A549 (cell line): ENCODE measurements at regions not wholly inside any gene's neighbourhood (a gene's known extent, or its start where the extent isn't known, plus 50 kb on each side); places are given as distances from the start of the nearest gene placed in this dataset.

Experiments
- ATAC-seq, 2 experiments: fragments of 200-7000 bp in 1 of 2; fragments of >200 bp in 1 of 2; cut with Nextera tagmentation in 1 of 2; cut with Tn5 transposase in 1 of 2; 3 replicates each; pipeline versions ENCODE4 v1.8.0 to v1.9.1; 2018 to 2020; ENCODE audit warnings: mild to moderate bottlenecking in 1 of 2, moderate library complexity in 1 of 2
- CTCF ChIA-PET: fragments of 300-600 bp; sonication (Branson Sonifier 250); formaldehyde crosslinking; extraction: SDS; loops from one replicate; lab custom pipeline; 2021; ENCODE audit warnings: antibody characterized with exemption, inconsistent platforms; lab: Yijun Ruan, JAX
- POLR2A ChIA-PET: fragments of 350-600 bp; formaldehyde crosslinking; extraction: SDS; loops from one replicate; lab custom pipeline; 2021; ENCODE audit warnings: antibody characterized with exemption, inconsistent platforms; lab: Yijun Ruan, JAX
- DNase-seq, 2 experiments: peaks; one replicate each; pipeline versions ENCODE4 v3.0.0 to v3.0.0-alpha.2; 2011 to 2016; ENCODE audit warnings: low read depth in 1 of 2, low spot score in 1 of 2
- FAIRE-seq: peaks from 2 replicates; lab custom pipeline; 2011; peaks lifted over from hg19 to GRCh38; lab: Jason Lieb, UNC
- H3K27ac ChIP-seq, 2 experiments: fragments of >200 bp; sonication (Bioruptor Twin); formaldehyde crosslinking; 3 replicates each; pipeline ENCODE4 v1.5.1; 2016 to 2017
- H3K4me1 ChIP-seq: fragments of >200 bp; sonication (Bioruptor Twin); formaldehyde crosslinking; 3 replicates; pipeline ENCODE4 v1.6.1; 2016
- H3K4me2 ChIP-seq: fragments of >200 bp; sonication (Bioruptor Twin); formaldehyde crosslinking; 3 replicates; pipeline ENCODE4 v1.6.1; 2016
- H3K4me3 ChIP-seq: fragments of >200 bp; sonication (Bioruptor Twin); formaldehyde crosslinking; 3 replicates; pipeline ENCODE4 v1.5.1; 2016
- H3K9me3 ChIP-seq: fragments of >200 bp; sonication (Bioruptor Twin); formaldehyde crosslinking; 3 replicates; pipeline ENCODE4 v1.6.1; 2016
- BHLHE40 ChIP-seq: IDR thresholded peaks from 2 replicates; pipeline ENCODE4 v1.6.1; 2012; ENCODE audit warnings: low read depth, low read length, inconsistent platforms
- CBX2 ChIP-seq: fragments of 200-600 bp; sonication (generic); IDR thresholded peaks from 2 replicates; pipeline ENCODE4 v1.6.1; 2016; ENCODE audit warnings: low read depth, mild to moderate bottlenecking, borderline replicate concordance
- CBX8 ChIP-seq: fragments of 200-600 bp; sonication (generic); IDR thresholded peaks from 2 replicates; pipeline ENCODE4 v1.6.1; 2016
- CEBPB ChIP-seq, 2 experiments: fragments of >200 bp in 1 of 2; sonication (Bioruptor Twin) in 1 of 2; formaldehyde crosslinking in 1 of 2; IDR thresholded peaks; 2 replicates each; pipeline ENCODE4 v1.6.1; 2012 to 2016
- EHF ChIP-seq: fragments of 250-450 bp; sonication (Bioruptor Pico); IDR thresholded peaks from 2 replicates; pipeline ENCODE4 v1.5.0; 2020; ENCODE audit warnings: mild to moderate bottlenecking
- EP300 ChIP-seq, 2 experiments: fragments of >200 bp; sonication (Bioruptor Twin); formaldehyde crosslinking; IDR thresholded peaks; 2 replicates in 1 of 2; 3 replicates in 1 of 2; pipeline ENCODE4 v1.6.1; 2016 to 2017
- FOXS1 ChIP-seq: fragments of 250-450 bp; sonication (Bioruptor Pico); IDR thresholded peaks from 2 replicates; pipeline ENCODE4 v1.5.0; 2020; ENCODE audit warnings: mild to moderate bottlenecking, moderate library complexity
- HDAC2 ChIP-seq: fragments of 200-600 bp; sonication (generic); IDR thresholded peaks from 2 replicates; pipeline ENCODE4 v1.6.1; 2016
- HOXA7 ChIP-seq: fragments of 250-450 bp; sonication (Bioruptor Pico); IDR thresholded peaks from 2 replicates; pipeline ENCODE4 v1.5.0; 2020; ENCODE audit warnings: mild to moderate bottlenecking, moderate library complexity
- KDM1A ChIP-seq: fragments of 200-600 bp; sonication (generic); IDR thresholded peaks from 2 replicates; pipeline ENCODE4 v1.6.1; 2016; ENCODE audit warnings: low read depth, mild to moderate bottlenecking
- KDM5A ChIP-seq: fragments of 200-600 bp; sonication (generic); IDR thresholded peaks from 2 replicates; pipeline ENCODE4 v1.6.1; 2016; ENCODE audit warnings: antibody characterized with exemption, mild to moderate bottlenecking
- POLR2AphosphoS2 ChIP-seq: conservative IDR thresholded peaks from 2 replicates; pipeline ENCODE4 v1.6.1; 2012; ENCODE audit warnings: low read length, improper control_type of control experiment, inconsistent platforms
- RAD21 ChIP-seq, 2 experiments: fragments of >200 bp in 1 of 2; sonication (Bioruptor Twin) in 1 of 2; formaldehyde crosslinking in 1 of 2; IDR thresholded peaks in 1 of 2; conservative IDR thresholded peaks in 1 of 2; 2 replicates in 1 of 2; 3 replicates in 1 of 2; pipeline ENCODE4 v1.6.1; 2012 to 2018; ENCODE audit warnings: inconsistent platforms in 1 of 2
- RARB ChIP-seq: fragments of 250-450 bp; sonication (Bioruptor Pico); IDR thresholded peaks from 2 replicates; pipeline ENCODE4 v1.8.0; 2021; ENCODE audit warnings: mild to moderate bottlenecking, moderate library complexity
- SMC3 ChIP-seq: fragments of >200 bp; sonication (Bioruptor Twin); formaldehyde crosslinking; IDR thresholded peaks from 3 replicates; pipeline ENCODE4 v1.6.1; 2018; ENCODE audit warnings: inconsistent platforms
- ZC3H11A ChIP-seq: fragments of 450-650 bp; IDR thresholded peaks from 2 replicates; pipeline ENCODE4 v1.6.1; 2014; ENCODE audit warnings: antibody characterized with exemption, mild to moderate bottlenecking
- WGBS: methylation state at CpG from one replicate; pipeline ENCODE4 v1.1.6; 2017; ENCODE audit errors: missing lambda C conversion rate; 5-methylcytosine and 5-hydroxymethylcytosine counted together
- TF ChIP-seq, protein P1 (sequence below): fragments of >200 bp; sonication (Bioruptor Twin); formaldehyde crosslinking; IDR thresholded peaks from 3 replicates; pipeline ENCODE4 v1.6.1; 2016
- TF ChIP-seq, protein P2 (sequence below): fragments of >200 bp; sonication (Bioruptor Twin); formaldehyde crosslinking; IDR thresholded peaks from 3 replicates; pipeline ENCODE4 v1.5.1; 2016
- TF ChIP-seq, protein P3 (sequence below): fragments of 150-350 bp; IDR thresholded peaks from 2 replicates; pipeline ENCODE4 v1.6.1; 2014; ENCODE audit warnings: low read depth, mild to moderate bottlenecking, low read length
- TF ChIP-seq, protein P4 (sequence below): fragments of 450-650 bp; IDR thresholded peaks from 2 replicates; pipeline ENCODE4 v1.6.1; 2014; ENCODE audit warnings: antibody characterized with exemption
- TF ChIP-seq, protein P5 (sequence below): fragments of 200-600 bp; sonication (generic); IDR thresholded peaks from 2 replicates; pipeline ENCODE4 v1.6.1; 2016; ENCODE audit warnings: antibody characterized with exemption, mild to moderate bottlenecking, moderate library complexity

DNA sequence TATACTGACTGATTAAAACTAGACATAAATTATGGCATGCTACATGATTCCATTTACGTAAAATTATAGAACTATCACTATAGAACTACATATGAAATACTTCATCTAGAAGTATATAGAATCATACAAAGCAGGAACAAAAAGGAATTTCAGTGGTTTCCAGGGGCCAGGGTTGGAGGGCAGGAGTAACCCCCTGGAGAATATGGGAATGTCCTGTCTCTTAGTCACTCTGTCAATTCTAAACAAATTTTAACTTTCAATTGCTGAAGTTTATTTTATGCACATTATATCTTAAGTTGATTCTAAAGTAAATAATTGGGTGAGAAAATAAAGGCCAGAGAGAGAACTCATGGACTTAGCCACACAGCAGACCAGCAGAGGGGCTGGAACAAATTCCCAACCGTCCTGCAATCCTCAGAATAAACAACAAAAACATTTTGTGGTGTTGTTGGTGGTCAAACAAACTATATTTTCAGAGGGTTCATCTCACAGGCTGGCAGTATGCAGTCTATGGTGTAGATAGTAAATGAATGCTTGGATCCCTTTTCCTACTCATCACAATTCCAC, 476.9 kb upstream of the SLIT2 start:
- TF ChIP-seq, protein P1, sequence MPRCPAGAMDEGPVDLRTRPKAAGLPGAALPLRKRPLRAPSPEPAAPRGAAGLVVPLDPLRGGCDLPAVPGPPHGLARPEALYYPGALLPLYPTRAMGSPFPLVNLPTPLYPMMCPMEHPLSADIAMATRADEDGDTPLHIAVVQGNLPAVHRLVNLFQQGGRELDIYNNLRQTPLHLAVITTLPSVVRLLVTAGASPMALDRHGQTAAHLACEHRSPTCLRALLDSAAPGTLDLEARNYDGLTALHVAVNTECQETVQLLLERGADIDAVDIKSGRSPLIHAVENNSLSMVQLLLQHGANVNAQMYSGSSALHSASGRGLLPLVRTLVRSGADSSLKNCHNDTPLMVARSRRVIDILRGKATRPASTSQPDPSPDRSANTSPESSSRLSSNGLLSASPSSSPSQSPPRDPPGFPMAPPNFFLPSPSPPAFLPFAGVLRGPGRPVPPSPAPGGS: no peak
- TF ChIP-seq CBX2: no peak
- TF ChIP-seq, protein P2, sequence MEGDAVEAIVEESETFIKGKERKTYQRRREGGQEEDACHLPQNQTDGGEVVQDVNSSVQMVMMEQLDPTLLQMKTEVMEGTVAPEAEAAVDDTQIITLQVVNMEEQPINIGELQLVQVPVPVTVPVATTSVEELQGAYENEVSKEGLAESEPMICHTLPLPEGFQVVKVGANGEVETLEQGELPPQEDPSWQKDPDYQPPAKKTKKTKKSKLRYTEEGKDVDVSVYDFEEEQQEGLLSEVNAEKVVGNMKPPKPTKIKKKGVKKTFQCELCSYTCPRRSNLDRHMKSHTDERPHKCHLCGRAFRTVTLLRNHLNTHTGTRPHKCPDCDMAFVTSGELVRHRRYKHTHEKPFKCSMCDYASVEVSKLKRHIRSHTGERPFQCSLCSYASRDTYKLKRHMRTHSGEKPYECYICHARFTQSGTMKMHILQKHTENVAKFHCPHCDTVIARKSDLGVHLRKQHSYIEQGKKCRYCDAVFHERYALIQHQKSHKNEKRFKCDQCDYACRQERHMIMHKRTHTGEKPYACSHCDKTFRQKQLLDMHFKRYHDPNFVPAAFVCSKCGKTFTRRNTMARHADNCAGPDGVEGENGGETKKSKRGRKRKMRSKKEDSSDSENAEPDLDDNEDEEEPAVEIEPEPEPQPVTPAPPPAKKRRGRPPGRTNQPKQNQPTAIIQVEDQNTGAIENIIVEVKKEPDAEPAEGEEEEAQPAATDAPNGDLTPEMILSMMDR: no peak
- TF ChIP-seq, protein P3, sequence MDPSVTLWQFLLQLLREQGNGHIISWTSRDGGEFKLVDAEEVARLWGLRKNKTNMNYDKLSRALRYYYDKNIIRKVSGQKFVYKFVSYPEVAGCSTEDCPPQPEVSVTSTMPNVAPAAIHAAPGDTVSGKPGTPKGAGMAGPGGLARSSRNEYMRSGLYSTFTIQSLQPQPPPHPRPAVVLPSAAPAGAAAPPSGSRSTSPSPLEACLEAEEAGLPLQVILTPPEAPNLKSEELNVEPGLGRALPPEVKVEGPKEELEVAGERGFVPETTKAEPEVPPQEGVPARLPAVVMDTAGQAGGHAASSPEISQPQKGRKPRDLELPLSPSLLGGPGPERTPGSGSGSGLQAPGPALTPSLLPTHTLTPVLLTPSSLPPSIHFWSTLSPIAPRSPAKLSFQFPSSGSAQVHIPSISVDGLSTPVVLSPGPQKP: no peak
- TF ChIP-seq, protein P4, sequence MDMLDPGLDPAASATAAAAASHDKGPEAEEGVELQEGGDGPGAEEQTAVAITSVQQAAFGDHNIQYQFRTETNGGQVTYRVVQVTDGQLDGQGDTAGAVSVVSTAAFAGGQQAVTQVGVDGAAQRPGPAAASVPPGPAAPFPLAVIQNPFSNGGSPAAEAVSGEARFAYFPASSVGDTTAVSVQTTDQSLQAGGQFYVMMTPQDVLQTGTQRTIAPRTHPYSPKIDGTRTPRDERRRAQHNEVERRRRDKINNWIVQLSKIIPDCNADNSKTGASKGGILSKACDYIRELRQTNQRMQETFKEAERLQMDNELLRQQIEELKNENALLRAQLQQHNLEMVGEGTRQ: no peak
- no peak for TF ChIP-seq RAD21 (conservative IDR thresholded peaks at IDR 0.05 in 1 of 2, IDR thresholded peaks at IDR 0.05 in 1 of 2)
- TF ChIP-seq EHF (CRISPR knock-in tag): no peak
- TF ChIP-seq FOXS1 (CRISPR knock-in tag): no peak
- TF ChIP-seq BHLHE40: no peak
- no peak for TF ChIP-seq HDAC2
- TF ChIP-seq, protein P5, sequence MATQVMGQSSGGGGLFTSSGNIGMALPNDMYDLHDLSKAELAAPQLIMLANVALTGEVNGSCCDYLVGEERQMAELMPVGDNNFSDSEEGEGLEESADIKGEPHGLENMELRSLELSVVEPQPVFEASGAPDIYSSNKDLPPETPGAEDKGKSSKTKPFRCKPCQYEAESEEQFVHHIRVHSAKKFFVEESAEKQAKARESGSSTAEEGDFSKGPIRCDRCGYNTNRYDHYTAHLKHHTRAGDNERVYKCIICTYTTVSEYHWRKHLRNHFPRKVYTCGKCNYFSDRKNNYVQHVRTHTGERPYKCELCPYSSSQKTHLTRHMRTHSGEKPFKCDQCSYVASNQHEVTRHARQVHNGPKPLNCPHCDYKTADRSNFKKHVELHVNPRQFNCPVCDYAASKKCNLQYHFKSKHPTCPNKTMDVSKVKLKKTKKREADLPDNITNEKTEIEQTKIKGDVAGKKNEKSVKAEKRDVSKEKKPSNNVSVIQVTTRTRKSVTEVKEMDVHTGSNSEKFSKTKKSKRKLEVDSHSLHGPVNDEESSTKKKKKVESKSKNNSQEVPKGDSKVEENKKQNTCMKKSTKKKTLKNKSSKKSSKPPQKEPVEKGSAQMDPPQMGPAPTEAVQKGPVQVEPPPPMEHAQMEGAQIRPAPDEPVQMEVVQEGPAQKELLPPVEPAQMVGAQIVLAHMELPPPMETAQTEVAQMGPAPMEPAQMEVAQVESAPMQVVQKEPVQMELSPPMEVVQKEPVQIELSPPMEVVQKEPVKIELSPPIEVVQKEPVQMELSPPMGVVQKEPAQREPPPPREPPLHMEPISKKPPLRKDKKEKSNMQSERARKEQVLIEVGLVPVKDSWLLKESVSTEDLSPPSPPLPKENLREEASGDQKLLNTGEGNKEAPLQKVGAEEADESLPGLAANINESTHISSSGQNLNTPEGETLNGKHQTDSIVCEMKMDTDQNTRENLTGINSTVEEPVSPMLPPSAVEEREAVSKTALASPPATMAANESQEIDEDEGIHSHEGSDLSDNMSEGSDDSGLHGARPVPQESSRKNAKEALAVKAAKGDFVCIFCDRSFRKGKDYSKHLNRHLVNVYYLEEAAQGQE: no peak
- TF ChIP-seq CBX8: no peak
- WGBS: 33% methylated on average over 2 of the region's 2 CpGs
- no peak overlapping the region for H3K27ac ChIP-seq
- no peak overlapping the region for H3K4me3 ChIP-seq
- ATAC-seq (no peak), DNase-seq (no peak), FAIRE-seq (no peak)
- ChIA-PET CTCF (no interaction called here), POLR2A (no interaction called here)
- H3K4me1 ChIP-seq: no peaks in the 10 kb centered on the region
- no peaks in the 10 kb centered on the region for H3K9me3 ChIP-seq
- no peak overlapping the region for H3K4me2 ChIP-seq

DNA sequence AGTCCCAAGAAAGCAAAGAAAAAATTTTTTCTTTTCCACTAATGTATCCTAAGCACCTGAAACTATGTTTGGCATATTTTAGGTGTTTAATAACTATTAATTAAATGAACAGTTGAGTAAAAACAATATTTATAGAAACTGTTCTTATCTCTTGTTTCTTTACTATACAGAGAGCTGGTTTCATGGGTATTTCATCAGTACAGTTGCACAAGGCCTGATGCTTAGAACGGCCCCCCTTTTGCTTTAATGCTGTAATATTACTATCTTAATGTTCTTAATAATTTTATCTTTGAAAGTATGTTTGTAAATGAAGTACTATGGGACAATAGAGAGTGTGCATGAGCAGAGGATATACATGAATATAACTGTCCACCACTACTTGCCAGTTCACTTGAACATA, 479.1 kb upstream of the SLIT2 start:
- H3K4me3 ChIP-seq: no peak overlapping the region
- ATAC-seq (no peak), DNase-seq (no peak), FAIRE-seq (no peak)
- no peak overlapping the region for H3K4me2 ChIP-seq
- ChIA-PET CTCF (no interaction called here), POLR2A (no interaction called here)
- TF ChIP-seq EP300 (IDR thresholded peaks at IDR 0.05) (no peak), CEBPB (IDR thresholded peaks at IDR 0.05) (no peak), ZC3H11A (no peak), POLR2AphosphoS2 (no peak), CBX2 (no peak), KDM1A (no peak), HOXA7 (no peak), SMC3 (no peak), RARB (no peak), KDM5A (no peak), EHF (CRISPR knock-in tag) (no peak), BHLHE40 (no peak)
- TF ChIP-seq, protein P5: no peak
- TF ChIP-seq, protein P1: no peak
- H3K4me1 ChIP-seq: no peaks in the 10 kb centered on the region
- H3K27ac ChIP-seq: no peak overlapping the region
- no peaks in the 10 kb centered on the region for H3K9me3 ChIP-seq
- 5% methylated on average over 1 of the region's 1 CpG for WGBS
